ENCODE measurements at regions not wholly inside any gene's neighbourhood (a gene's known extent, or its start where the extent isn't known, plus 50 kb on each side); places are given as distances from the start of the nearest gene placed in this dataset.

DNA sequence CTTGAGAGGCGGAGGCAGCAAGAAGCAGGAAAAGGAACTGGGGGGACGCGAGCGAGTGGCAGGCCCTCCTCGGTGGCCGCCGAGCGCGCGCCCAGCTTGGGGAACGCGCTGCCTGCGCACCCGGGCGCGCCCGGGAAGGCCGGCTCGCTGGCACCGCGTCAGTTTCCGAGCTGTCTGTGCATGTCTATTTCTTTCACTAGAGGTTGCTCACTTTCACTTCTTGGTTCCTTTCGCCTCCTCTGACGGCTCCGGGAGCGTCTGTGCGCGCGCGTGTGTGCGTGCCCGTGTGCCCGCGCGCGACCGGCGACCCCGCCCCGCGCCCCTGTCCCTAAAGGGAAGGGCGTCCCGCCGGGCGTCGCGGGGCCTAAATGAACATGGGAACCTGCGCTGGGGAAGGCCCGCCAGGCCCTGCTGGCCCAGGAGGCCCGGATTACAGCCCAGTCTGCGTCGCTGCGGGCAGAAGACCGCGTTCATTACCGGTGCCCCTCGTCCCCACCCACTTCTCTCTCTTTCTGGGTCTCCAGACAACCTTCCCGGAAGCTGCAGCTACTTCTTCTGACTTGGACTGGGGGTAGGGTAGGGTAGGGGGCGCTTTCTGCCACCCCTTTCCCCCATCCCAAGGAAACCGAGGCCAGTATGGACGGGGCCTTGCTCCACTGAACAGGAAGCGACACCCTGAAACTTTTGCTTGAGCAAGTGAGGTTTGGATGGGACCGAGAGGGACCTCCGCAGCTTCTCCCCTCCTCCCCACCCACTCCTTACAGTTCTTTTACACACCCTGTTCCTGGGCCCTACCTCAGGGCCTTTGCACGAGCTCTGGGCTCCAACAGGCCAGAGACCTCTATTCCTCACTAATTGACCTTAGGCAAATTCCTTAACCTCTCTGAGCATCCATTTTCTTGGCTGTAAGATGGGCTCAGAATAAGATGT is 205.8 kb upstream of the IER5L start:
- TF ChIP-seq POLR2A (IDR thresholded peaks at IDR 0.05): peak in 1 of 2 donors; percentile 47
- TF ChIP-seq, protein P1, sequence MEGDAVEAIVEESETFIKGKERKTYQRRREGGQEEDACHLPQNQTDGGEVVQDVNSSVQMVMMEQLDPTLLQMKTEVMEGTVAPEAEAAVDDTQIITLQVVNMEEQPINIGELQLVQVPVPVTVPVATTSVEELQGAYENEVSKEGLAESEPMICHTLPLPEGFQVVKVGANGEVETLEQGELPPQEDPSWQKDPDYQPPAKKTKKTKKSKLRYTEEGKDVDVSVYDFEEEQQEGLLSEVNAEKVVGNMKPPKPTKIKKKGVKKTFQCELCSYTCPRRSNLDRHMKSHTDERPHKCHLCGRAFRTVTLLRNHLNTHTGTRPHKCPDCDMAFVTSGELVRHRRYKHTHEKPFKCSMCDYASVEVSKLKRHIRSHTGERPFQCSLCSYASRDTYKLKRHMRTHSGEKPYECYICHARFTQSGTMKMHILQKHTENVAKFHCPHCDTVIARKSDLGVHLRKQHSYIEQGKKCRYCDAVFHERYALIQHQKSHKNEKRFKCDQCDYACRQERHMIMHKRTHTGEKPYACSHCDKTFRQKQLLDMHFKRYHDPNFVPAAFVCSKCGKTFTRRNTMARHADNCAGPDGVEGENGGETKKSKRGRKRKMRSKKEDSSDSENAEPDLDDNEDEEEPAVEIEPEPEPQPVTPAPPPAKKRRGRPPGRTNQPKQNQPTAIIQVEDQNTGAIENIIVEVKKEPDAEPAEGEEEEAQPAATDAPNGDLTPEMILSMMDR (IDR thresholded peaks at IDR 0.05 in 4 of 5, conservative IDR thresholded peaks at IDR 0.05 in 1 of 5): peak in 2 of 5 experiments; percentile 5 to 7
